Endothelial cell of umbilical vein (primary cell): ENCODE measurements at regions not wholly inside any gene's neighbourhood (a gene's known extent, or its start where the extent isn't known, plus 50 kb on each side); places are given as distances from the start of the nearest gene placed in this dataset.

Experiments
- BruUV-seq: library from RNA; stranded (reverse); fragments of 400-500 nt; replicated peaks from 2 replicates; lab custom pipeline; 2021; lab: Mats Ljungman, UMichigan
- CTCF ChIA-PET: fragments of 300-600, 350-600 bp; sonication (Branson Sonifier 250); formaldehyde crosslinking; loops from one replicate; lab custom pipeline; 2021; ENCODE audit warnings: antibody characterized with exemption, inconsistent platforms; lab: Charles Lee
- POLR2A ChIA-PET: fragments of 300-600, 350-600 bp; sonication (Branson Sonifier 250); formaldehyde crosslinking; loops from one replicate; lab custom pipeline; 2021; ENCODE audit warnings: antibody characterized with exemption, inconsistent platforms; lab: Charles Lee
- DNase-seq: peaks from one replicate; pipeline ENCODE4 v3.0.0-alpha.2; 2011; ENCODE audit warnings: low read depth, low spot score
- FAIRE-seq: peaks from 2 replicates; lab custom pipeline; 2011; peaks lifted over from hg19 to GRCh38; lab: Jason Lieb, UNC
- H2AFZ ChIP-seq: 2 replicates; pipeline ENCODE4 v1.6.0; 2012; ENCODE audit warnings: low read depth, low read length, control low read depth, inconsistent platforms
- H3K27ac ChIP-seq: 2 replicates; pipeline ENCODE4 v1.5.1; 2011; ENCODE audit warnings: low read depth, mild to moderate bottlenecking, control low read depth, low read length, moderate library complexity; ENCODE audit not compliant: insufficient read depth
- H3K27me3 ChIP-seq, 2 experiments: 2 replicates each; pipeline versions ENCODE4 v1.6.0 to v1.6.1; 2011; ENCODE audit warnings: low read length in 2 of 2, mixed read lengths in 1 of 2; ENCODE audit not compliant: control insufficient read depth in 2 of 2, insufficient read depth in 2 of 2
- H3K36me3 ChIP-seq, 2 experiments: 2 replicates in 1 of 2; 3 replicates in 1 of 2; pipeline ENCODE4 v1.5.1; 2011; ENCODE audit warnings: low read length in 2 of 2, mild to moderate bottlenecking in 1 of 2, moderate library complexity in 1 of 2; ENCODE audit not compliant: control insufficient read depth in 2 of 2, insufficient read depth in 2 of 2; ENCODE audit errors: extremely low read depth in 1 of 2
- H3K4me1 ChIP-seq: 3 replicates; pipeline ENCODE4 v1.5.1; 2011; ENCODE audit warnings: mild to moderate bottlenecking, low read length; ENCODE audit not compliant: control insufficient read depth, insufficient read depth; ENCODE audit errors: extremely low read depth
- H3K4me2 ChIP-seq: 2 replicates; pipeline ENCODE4 v1.6.1; 2011; ENCODE audit warnings: low read length, control low read depth, mixed read lengths; ENCODE audit not compliant: insufficient read depth
- H3K4me3 ChIP-seq, 3 experiments: fragments of 200-600 bp in 1 of 3; sonication (generic), shearing (Covaris generic) in 1 of 3; replicated peaks in 1 of 3; 2 replicates each; pipeline ENCODE4 v1.5.1; 2011 to 2016; ENCODE audit warnings: control low read depth in 3 of 3, low read length in 3 of 3, mild to moderate bottlenecking in 2 of 3, inconsistent platforms in 1 of 3, low read depth in 1 of 3, moderate library complexity in 1 of 3; ENCODE audit not compliant: insufficient read depth in 1 of 3
- H3K79me2 ChIP-seq: 2 replicates; pipeline ENCODE4 v1.6.0; 2012; ENCODE audit warnings: low read length, inconsistent platforms; ENCODE audit not compliant: control insufficient read depth, insufficient read depth
- H3K9ac ChIP-seq: replicated peaks from 2 replicates; pipeline ENCODE3; 2011; ENCODE audit warnings: low read length, control low read depth; ENCODE audit not compliant: insufficient read depth; ENCODE audit errors: extremely low read depth
- H3K9me1 ChIP-seq: replicated peaks from 3 replicates; pipeline ENCODE4 v1.6.0; 2011; ENCODE audit warnings: mild to moderate bottlenecking, low read length; ENCODE audit not compliant: control insufficient read depth, insufficient read depth; ENCODE audit errors: extremely low read depth
- H3K9me3 ChIP-seq: replicated peaks from 2 replicates; pipeline ENCODE4 v1.5.1; 2012; ENCODE audit warnings: low read length, inconsistent platforms; ENCODE audit not compliant: control insufficient read depth, insufficient read depth
- H4K20me1 ChIP-seq: replicated peaks from 2 replicates; pipeline ENCODE3; 2011; ENCODE audit warnings: mild to moderate bottlenecking, low read length; ENCODE audit not compliant: control insufficient read depth, insufficient read depth; ENCODE audit errors: extremely low read depth
- CTCF ChIP-seq, 2 donors: IDR thresholded peaks; 1 replicate in 1 of 2; 2 replicates in 1 of 2; pipeline ENCODE4 v1.5.1; 2011; ENCODE audit warnings: low read length in 2 of 2, mild to moderate bottlenecking in 2 of 2, moderate library complexity in 2 of 2, control low read depth in 1 of 2, inconsistent platforms in 1 of 2, low read depth in 1 of 2; ENCODE audit not compliant: insufficient read depth in 1 of 2; ENCODE audit errors: extremely low read depth in 1 of 2
- EZH2 ChIP-seq: IDR thresholded peaks from 2 replicates; pipeline ENCODE4 v1.6.1; 2012; ENCODE audit warnings: borderline replicate concordance, low read depth, mild to moderate bottlenecking, moderate library complexity, low read length, inconsistent platforms; ENCODE audit not compliant: severe bottlenecking
- FOS ChIP-seq: IDR thresholded peaks from 2 replicates; pipeline ENCODE4 v1.6.1; 2011; ENCODE audit warnings: mild to moderate bottlenecking, low read length, moderate library complexity, borderline replicate concordance; ENCODE audit not compliant: insufficient read depth
- GATA2 ChIP-seq: IDR thresholded peaks from 2 replicates; pipeline ENCODE4 v1.7.0; 2011; ENCODE audit warnings: low read depth, mild to moderate bottlenecking, moderate library complexity, mixed read lengths, low read length; ENCODE audit not compliant: insufficient read length, insufficient read depth
- JUN ChIP-seq: IDR thresholded peaks from 2 replicates; pipeline ENCODE4 v1.6.1; 2011; ENCODE audit warnings: borderline replicate concordance, low read depth; ENCODE audit not compliant: insufficient read length, insufficient read depth
- MYC ChIP-seq: IDR thresholded peaks from one replicate; pipeline ENCODE4 v1.6.1; 2011; ENCODE audit warnings: mild to moderate bottlenecking, low read depth, low read length
- POLR2A ChIP-seq: IDR thresholded peaks from 2 replicates; pipeline ENCODE4 v1.6.1; 2012; ENCODE audit warnings: low read depth, mild to moderate bottlenecking, control low read depth, low read length
- POLR2AphosphoS5 ChIP-seq: IDR thresholded peaks from 2 replicates; pipeline ENCODE4 v1.6.1; 2012; ENCODE audit warnings: low read depth, mild to moderate bottlenecking, control low read depth, low read length, moderate library complexity; ENCODE audit not compliant: insufficient read depth
- dilution Hi-C: fragments of 300-500 bp; cut with MboI; formaldehyde crosslinking; loops from one replicate; pipeline ENCODE4 v1.15.0; 2019; ENCODE audit warnings: low sequenced_read_pairs; ENCODE audit not compliant: extremely low pct_ligation_motif_present
- intact Hi-C: fragments of 100-400 bp; cut with micrococcal nuclease; formaldehyde crosslinking; loops from one replicate; pipeline ENCODE4 v1.10.0; 2022
- TF ChIP-seq, protein P1 (sequence below): IDR thresholded peaks from 2 replicates; pipeline ENCODE4 v1.6.1; 2011; ENCODE audit not compliant: insufficient read depth, insufficient read length

GRCh38 chr15:62969442-62970089 is 73.0 kb upstream of the TPM1 start:
- no peaks in the 10 kb centered on the region for H4K20me1 ChIP-seq
- H3K9me3 ChIP-seq: no peaks in the 10 kb centered on the region
- no peaks in the 10 kb centered on the region for H3K4me1 ChIP-seq
- ChIA-PET CTCF (no interaction called here), POLR2A (no interaction called here)
- H3K9ac ChIP-seq: no peak overlapping the region
- H3K36me3 ChIP-seq: no peaks in the 10 kb centered on the region
- FAIRE-seq (no peak), DNase-seq (no peak)
- H3K27me3 ChIP-seq: no peaks in the 10 kb centered on the region
- H3K27ac ChIP-seq: no peak overlapping the region
- H3K4me2 ChIP-seq: no peak overlapping the region
- TF ChIP-seq MYC (no peak), EZH2 (no peak), CTCF (IDR thresholded peaks at IDR 0.05; ENCODE audit: extremely low read depth in 1 of 2, insufficient read depth in 1 of 2, low read depth in 1 of 2, low read length in 2 of 2) (no peak), POLR2AphosphoS5 (no peak), FOS (no peak), POLR2A (no peak), GATA2 (no peak), JUN (no peak)
- TF ChIP-seq, protein P1, sequence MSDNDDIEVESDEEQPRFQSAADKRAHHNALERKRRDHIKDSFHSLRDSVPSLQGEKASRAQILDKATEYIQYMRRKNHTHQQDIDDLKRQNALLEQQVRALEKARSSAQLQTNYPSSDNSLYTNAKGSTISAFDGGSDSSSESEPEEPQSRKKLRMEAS: no peak
- no TSS peak for BruUV-seq
- intact Hi-C loops (no loop called here), dilution Hi-C loops (no loop called here)
- no peaks in the 10 kb centered on the region for H3K9me1 ChIP-seq
- no peak overlapping the region for H2AFZ ChIP-seq
- no peak overlapping the region for H3K4me3 ChIP-seq
- no peaks in the 10 kb centered on the region for H3K79me2 ChIP-seq
